GOT3 (cell line): ENCODE measurements at regions not wholly inside any gene's neighbourhood (a gene's known extent, or its start where the extent isn't known, plus 50 kb on each side); places are given as distances from the start of the nearest gene placed in this dataset.
"Not testable (repeated sequence)": the region's sequence is repeated elsewhere in the genome, so short reads cannot be mapped to it uniquely, and the experiment has no call there.

Experiments
- DNase-seq: peaks from one replicate; lab custom pipeline; 2025; ENCODE audit warnings: mixed read lengths; lab: John Stamatoyannopoulos, UW

DNA sequence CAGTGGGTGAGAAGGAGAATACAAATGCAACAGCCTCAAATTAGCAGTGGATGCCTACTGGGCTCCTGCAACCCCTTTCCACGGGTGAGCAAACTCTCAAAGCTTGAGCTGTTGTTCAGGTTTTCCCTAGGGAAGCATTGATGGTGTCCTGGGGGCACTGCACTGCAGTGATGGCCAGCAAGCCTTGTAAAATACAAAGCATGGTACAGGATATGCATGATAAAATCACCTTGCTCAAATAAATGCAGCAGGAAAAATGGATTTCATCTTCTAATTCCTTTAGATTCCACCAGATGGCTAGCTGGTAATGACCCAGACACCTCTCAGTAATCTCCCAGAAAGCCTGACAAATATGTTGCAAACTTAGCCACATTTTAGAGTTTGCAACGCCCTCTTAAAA is 698.2 kb downstream of the TRIB2 start:
- no peak for DNase-seq

DNA sequence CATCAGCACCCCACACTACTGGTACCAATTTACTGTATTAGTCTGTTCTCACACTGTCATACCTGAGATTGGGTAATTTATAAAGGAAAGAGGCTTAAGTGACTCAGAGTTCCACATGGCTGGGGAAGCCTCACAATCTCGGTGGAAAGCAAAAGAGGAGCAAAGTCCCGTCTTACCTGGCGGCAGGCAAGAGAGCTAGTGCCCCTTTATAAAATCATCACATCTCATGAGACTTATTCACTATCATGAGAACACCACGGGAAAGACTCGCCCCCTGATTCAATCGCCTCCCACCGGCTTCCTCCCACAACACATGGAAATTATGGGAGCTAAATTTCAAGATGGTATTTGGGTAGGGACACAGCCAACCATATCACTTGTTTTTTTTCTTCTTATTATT is 717.2 kb downstream of the TRIB2 start:
- no peak for DNase-seq

GRCh38 chr2:13443554-13444261 is 727.0 kb downstream of the TRIB2 start:
- not testable (repeated sequence) for DNase-seq

- no peak for DNase-seq
Measured at GRCh38 chr2:13462464-13462863, 745.7 kb downstream of the TRIB2 start.

GRCh38 chr2:13466076-13466475 is 749.3 kb downstream of the TRIB2 start:
- no peak for DNase-seq

DNA sequence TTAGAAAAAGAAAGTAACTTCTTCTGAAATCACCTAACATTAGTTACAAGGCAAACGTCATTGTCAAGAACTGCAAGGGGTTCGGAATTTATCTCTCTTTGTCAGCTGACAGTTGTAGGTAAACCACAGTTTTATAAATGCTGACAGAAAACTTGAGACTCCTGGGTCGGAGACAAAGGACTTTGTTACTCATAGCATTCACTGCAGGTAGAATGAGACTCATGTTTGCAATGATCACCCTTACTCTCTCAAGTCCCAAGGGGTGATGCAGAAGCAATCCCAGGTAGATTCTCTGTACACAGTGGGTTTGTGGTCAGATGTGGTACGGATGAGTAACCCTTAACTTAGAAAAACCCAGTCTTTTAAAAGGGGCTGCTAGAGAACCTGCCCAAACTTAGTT is 757.8 kb downstream of the TRIB2 start:
- no peak for DNase-seq

DNA sequence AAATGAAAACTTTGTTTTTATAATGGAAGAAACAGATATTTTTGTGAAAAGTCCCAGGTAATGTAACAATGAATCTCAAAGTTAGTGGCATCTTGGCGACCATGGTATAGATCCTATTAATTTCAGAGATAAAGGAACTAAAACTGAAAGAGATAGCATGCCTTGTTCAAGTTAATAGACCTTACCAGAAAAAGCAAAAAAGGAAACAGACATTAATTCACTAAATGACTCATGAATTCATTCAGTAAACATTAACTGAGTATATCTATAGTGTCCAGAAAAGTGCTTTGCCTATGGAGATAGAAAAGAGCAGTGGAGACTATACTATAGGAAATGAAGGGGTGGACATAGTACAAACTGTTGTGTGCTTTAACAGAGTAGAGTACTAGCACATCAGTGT is 763.3 kb downstream of the TRIB2 start:
- no peak for DNase-seq

GRCh38 chr2:13481201-13481600 is 764.5 kb downstream of the TRIB2 start:
- DNase-seq: no peak

GRCh38 chr2:13485256-13485655 is 768.5 kb downstream of the TRIB2 start:
- DNase-seq: no peak

- no peak for DNase-seq
Measured at GRCh38 chr2:13488965-13489364, 772.2 kb downstream of the TRIB2 start.

DNA sequence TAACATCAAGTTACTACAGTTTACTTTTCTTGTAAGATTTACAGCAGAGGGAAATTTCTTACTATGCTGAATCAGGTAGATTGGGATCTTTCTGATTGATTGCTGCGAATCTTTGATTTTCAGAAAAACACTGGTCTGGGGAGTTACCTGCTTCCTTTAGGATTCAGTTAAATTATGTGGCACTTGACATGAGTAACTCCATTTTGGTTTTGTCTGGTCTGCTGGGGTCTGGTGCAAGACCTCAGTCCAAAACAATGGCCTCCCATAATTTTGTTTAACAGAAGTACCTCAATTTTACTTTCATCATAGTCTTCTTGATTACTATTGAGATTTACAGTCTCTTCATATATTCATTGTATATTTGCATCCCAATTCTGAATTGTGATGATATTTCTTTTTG is 775.5 kb downstream of the TRIB2 start:
- DNase-seq: no peak

GRCh38 chr2:13495051-13495450 is 778.3 kb downstream of the TRIB2 start:
- DNase-seq: no peak

DNA sequence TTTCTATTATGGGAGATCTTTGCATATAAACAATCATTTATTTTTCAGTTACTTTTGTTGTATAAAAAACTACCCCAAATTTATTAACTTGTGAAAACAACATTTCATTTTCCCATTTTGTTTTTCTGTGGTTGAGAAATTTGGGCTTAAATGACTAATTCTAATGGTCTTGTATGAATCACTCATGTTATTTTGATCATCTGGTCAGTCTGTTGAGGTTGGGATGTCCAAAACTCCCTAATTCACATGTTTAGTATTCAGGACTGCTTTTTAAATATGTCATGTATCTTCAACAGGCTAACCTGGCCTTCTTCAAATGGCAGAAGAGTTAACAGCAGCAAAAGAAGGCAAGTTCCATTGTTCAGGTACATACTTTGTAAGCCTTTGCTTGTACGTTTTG is 788.1 kb downstream of the TRIB2 start:
- no peak for DNase-seq

DNA sequence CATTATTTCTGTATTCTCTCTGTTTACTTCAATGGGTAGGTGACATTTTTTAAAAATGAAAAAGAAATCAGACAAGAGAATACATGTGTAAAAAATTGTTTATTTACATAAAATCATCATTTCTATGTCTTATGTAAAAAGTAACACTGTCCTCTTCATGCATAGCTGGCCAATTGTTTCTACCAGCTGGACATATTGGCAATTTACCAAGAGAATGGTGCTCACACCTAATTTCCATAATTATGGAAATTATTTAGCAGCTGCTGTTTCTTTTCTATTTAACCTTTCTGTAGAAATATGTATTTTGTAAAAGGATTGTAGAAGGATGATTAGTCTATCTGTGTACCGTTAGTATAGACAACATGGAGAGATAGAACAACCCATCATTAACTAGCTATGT is 791.9 kb downstream of the TRIB2 start:
- DNase-seq: no peak

DNA sequence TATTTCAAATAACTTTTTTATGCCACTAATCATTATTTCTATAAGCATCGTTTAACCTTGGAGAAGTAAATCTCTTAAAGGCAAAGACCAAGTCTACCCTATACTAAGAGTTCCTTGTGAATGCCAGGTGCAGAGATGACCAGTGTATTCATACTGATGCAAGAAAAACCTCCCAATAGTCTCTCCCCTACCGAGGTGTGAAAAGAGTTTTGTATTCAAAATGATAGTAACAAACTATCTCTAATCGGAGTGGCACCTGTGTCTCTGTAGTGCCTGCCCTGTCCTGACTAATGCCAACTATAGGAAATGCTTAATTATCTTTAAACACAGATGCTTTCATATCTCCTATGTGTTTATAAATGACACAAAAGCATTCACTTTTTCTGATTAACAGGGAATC is 798.5 kb downstream of the TRIB2 start:
- no peak for DNase-seq

DNA sequence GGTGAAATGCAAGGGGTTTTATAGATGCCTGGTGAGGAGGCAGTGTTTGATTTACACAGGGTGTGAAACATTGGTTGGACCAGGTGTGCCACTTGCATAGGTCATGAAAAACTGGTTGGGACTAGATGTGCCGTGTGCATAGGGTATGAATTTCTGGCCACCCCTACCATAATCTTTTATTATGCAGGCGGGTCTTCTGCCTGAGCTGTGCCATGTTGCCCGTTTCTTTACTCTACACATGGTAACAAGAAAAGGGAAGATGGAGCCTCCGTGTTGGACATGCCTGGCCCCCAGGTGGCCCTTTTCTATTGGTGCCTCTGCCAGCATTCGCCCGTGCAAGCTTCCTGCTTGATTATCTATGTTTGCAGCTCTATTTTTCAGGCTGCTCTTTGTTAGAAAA is 805.4 kb downstream of the TRIB2 start:
- DNase-seq: no peak

DNA sequence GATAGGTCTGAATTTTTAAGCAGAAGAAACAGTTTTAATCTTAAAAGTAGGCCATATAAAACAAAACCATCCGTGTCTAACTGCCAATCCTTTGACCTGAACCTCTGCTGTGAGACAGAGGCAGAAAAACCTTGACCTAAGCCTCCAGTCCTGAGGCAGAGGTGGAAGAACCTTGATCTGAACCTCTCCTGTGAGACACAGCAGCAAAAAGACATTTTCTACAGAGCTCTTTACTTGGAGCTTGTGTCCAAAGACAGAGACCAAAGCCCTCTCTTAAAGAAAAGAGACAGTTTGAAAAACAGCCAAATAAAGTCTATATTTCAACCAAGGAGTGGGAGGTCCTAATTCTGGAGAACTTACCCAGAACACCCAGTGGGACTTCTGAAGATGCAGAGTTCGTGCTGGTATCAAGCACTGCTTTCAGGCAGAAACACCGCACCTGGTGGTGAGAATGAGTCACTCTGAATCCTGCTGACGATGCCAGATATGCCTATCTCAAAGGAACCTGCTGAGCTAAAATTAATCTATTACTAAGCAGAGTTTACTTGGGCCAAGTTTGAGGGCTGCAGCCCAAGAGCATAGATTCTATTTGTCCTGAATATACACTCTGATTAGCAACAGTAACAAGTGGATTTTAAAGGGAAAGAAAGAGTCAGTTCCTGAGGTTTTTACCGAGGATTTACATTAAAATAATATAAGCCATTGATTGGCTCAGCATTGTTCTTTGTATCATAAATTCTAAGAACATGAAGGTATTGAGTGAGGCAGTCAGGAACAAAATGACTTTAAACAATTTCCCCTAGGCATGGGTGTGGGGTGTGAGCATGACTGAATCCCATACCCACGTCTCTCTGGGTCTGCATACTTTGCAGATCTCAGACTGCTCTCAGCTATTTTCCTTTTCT is 806.4 kb downstream of the TRIB2 start:
- no peak for DNase-seq

- no peak for DNase-seq
Measured at GRCh38 chr2:13524492-13524891, 807.8 kb downstream of the TRIB2 start.

DNA sequence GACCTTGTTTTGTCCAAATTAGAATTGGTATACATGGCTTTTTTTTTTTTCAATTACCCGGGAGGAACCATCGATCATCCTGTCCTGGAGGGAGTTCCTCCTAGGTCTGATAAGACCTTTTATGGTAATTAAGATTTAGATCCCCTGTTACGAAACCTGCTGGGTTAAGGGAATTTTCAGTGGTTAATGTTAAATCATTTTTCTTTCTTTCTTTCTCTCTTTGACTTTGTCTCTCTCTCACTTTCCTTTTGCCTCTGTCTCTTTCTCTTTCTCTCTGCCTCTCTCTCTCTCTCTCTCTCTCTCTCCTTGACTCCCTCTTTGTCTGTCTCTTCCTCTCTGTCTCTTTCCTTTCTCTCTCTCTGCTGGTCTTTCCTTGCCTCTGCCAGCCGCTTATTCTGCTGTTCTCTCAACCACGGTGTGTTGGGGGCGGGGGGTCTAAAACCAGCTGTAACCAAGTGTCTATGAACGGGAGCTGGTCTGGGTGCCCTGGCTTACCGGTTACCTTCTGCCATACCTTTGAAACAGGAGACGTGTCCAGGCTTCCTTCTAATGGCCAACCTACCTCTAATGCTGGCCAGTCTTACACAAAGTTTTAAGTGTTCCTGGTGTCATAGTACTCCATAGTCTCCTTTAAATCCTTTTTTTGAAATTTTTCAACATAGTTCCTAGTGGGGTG is 815.1 kb downstream of the TRIB2 start:
- not testable (repeated sequence) for DNase-seq

- not testable (repeated sequence) for DNase-seq
Measured at GRCh38 chr2:13532781-13533523, 816.2 kb downstream of the TRIB2 start.

GRCh38 chr2:13533524-13533922 is 816.8 kb downstream of the TRIB2 start:
- no peak for DNase-seq

GRCh38 chr2:13536941-13537340 is 820.2 kb downstream of the TRIB2 start:
- no peak for DNase-seq
